CD8-positive, alpha-beta memory T cell (primary cell): ENCODE measurements at regions not wholly inside any gene's neighbourhood (a gene's known extent, or its start where the extent isn't known, plus 50 kb on each side); places are given as distances from the start of the nearest gene placed in this dataset.

Experiments used
- CTCF ChIA-PET: fragments of 350-600 bp; sonication (Branson Sonifier 250); formaldehyde crosslinking; loops from one replicate; lab custom pipeline; 2021; ENCODE audit warnings: antibody characterized with exemption; lab: Charles Lee
- POLR2A ChIA-PET: fragments of 350-600 bp; sonication (Branson Sonifier 250); formaldehyde crosslinking; loops from one replicate; lab custom pipeline; 2021; ENCODE audit warnings: antibody characterized with exemption; lab: Charles Lee
- DNase-seq, 5 donors: peaks; one replicate each; pipeline versions ENCODE4 v3.0.0 to v3.0.0-alpha.2; 2020 to 2022; ENCODE audit warnings: mixed read lengths in 1 of 5
- H3K27ac ChIP-seq: one replicate; pipeline ENCODE4 v1.7.0; 2013; ENCODE audit warnings: low read depth, mild to moderate bottlenecking, low read length, moderate library complexity
- H3K27me3 ChIP-seq: 2 replicates; pipeline ENCODE4 v1.7.0; 2013; ENCODE audit warnings: low read length, mild to moderate bottlenecking; ENCODE audit not compliant: insufficient read depth, poor library complexity, severe bottlenecking
- H3K36me3 ChIP-seq: 2 replicates; pipeline ENCODE4 v1.7.0; 2013; ENCODE audit warnings: mild to moderate bottlenecking, low read length, moderate library complexity; ENCODE audit not compliant: insufficient read depth
- H3K4me1 ChIP-seq: 2 replicates; pipeline ENCODE4 v1.7.0; 2013; ENCODE audit warnings: mild to moderate bottlenecking, low read length, moderate library complexity; ENCODE audit not compliant: insufficient read depth
- H3K4me3 ChIP-seq: 2 replicates; pipeline ENCODE4 v1.7.0; 2013; ENCODE audit warnings: mild to moderate bottlenecking, low read length
- H3K9me3 ChIP-seq: 2 replicates; pipeline ENCODE4 v1.7.0; 2013; ENCODE audit warnings: mild to moderate bottlenecking, low read length
- H3K27ac Mint-ChIP-seq, 8 donors: one replicate each; pipeline ENCODE4 v1.8.0; 2020 to 2021; ENCODE audit warnings: mixed read lengths in 8 of 8, mild to moderate bottlenecking in 6 of 8, inconsistent platforms in 3 of 8, moderate library complexity in 3 of 8
- H3K27me3 Mint-ChIP-seq, 2 donors: one replicate each; pipeline ENCODE4 v1.8.0; 2020 to 2021; ENCODE audit warnings: mixed read lengths in 2 of 2, mild to moderate bottlenecking in 1 of 2, moderate library complexity in 1 of 2
- H3K36me3 Mint-ChIP-seq, 3 donors: one replicate each; pipeline ENCODE4 v1.8.0; 2020 to 2021; ENCODE audit warnings: mixed read lengths in 3 of 3, inconsistent platforms in 1 of 3, mild to moderate bottlenecking in 1 of 3
- H3K4me1 Mint-ChIP-seq, 3 donors: one replicate each; pipeline ENCODE4 v1.8.0; 2020 to 2021; ENCODE audit warnings: mixed read lengths in 3 of 3, inconsistent platforms in 1 of 3, mild to moderate bottlenecking in 1 of 3
- H3K4me3 Mint-ChIP-seq, 7 donors: one replicate each; pipeline ENCODE4 v1.8.0; 2020 to 2021; ENCODE audit warnings: mixed read lengths in 7 of 7, mild to moderate bottlenecking in 6 of 7, moderate library complexity in 4 of 7, inconsistent platforms in 2 of 7
- H3K9me3 Mint-ChIP-seq, 5 donors: one replicate each; pipeline ENCODE4 v1.8.0; 2020 to 2022; ENCODE audit warnings: mixed read lengths in 5 of 5, mild to moderate bottlenecking in 3 of 5, moderate library complexity in 2 of 5, inconsistent platforms in 1 of 5

- H3K4me3 Mint-ChIP-seq = no peak overlapping the region
- no peak overlapping the region for H3K27ac Mint-ChIP-seq
- Histone ChIP-seq H3K27me3 (no peaks in the 10 kb centered on the region), H3K36me3 (no peaks in the 10 kb centered on the region), H3K27ac (no peak overlapping the region), H3K4me1 (no peaks in the 10 kb centered on the region), H3K9me3 (no peaks in the 10 kb centered on the region), H3K4me3 (no peak overlapping the region)
- H3K4me1 Mint-ChIP-seq = no peaks in the 10 kb centered on the region
- DNase-seq = no peak
- peaks cover 0 to 2% (median 0%) of the 10 kb centered on the region in 5 donors for H3K9me3 Mint-ChIP-seq
- ChIA-PET POLR2A (no interaction called here), CTCF (no interaction called here)
- no peaks in the 10 kb centered on the region for H3K27me3 Mint-ChIP-seq
- H3K36me3 Mint-ChIP-seq = no peaks in the 10 kb centered on the region
Observed at GRCh38 chr6:115796829-115797228, 263.9 kb downstream of the FRK start.

- Histone ChIP-seq H3K4me1 (no peaks in the 10 kb centered on the region), H3K36me3 (no peaks in the 10 kb centered on the region), H3K4me3 (no peak overlapping the region), H3K27ac (no peak overlapping the region), H3K27me3 (no peaks in the 10 kb centered on the region), H3K9me3 (no peaks in the 10 kb centered on the region)
- no peak for DNase-seq
- CTCF ChIA-PET = no interaction called here
- Mint-ChIP-seq H3K36me3 (no peaks in the 10 kb centered on the region), H3K4me3 (no peak overlapping the region), H3K27me3 (no peaks in the 10 kb centered on the region), H3K4me1 (no peaks in the 10 kb centered on the region), H3K27ac (no peak overlapping the region), H3K9me3 (peaks cover 0 to 5% (median 0%) of the 10 kb centered on the region in 5 donors)
- POLR2A ChIA-PET = no interaction called here
Observed at GRCh38 chr6:115796061-115796460, 264.6 kb downstream of the FRK start.

GRCh38 chr6:115783402-115784061, 277.2 kb downstream of the FRK start:
- no peaks in the 10 kb centered on the region for H3K27me3 ChIP-seq
- no peaks in the 10 kb centered on the region for H3K4me1 ChIP-seq
- no peak for DNase-seq
- H3K4me3 Mint-ChIP-seq = no peak overlapping the region
- H3K4me1 Mint-ChIP-seq = no peaks in the 10 kb centered on the region
- CTCF ChIA-PET = no interaction called here
- no peak overlapping the region for H3K27ac ChIP-seq
- H3K36me3 Mint-ChIP-seq = no peaks in the 10 kb centered on the region
- POLR2A ChIA-PET = no interaction called here
- H3K27ac Mint-ChIP-seq = no peak overlapping the region
- no peak overlapping the region for H3K4me3 ChIP-seq
- peaks cover 0 to 4% (median under 1%) of the 10 kb centered on the region in 5 donors for H3K9me3 Mint-ChIP-seq
- H3K27me3 Mint-ChIP-seq = no peaks in the 10 kb centered on the region
- H3K9me3 ChIP-seq = no peaks in the 10 kb centered on the region
- H3K36me3 ChIP-seq = no peaks in the 10 kb centered on the region

- Histone ChIP-seq H3K27me3 (no peaks in the 10 kb centered on the region), H3K4me3 (no peak overlapping the region), H3K27ac (no peak overlapping the region), H3K36me3 (no peaks in the 10 kb centered on the region), H3K4me1 (no peaks in the 10 kb centered on the region), H3K9me3 (no peaks in the 10 kb centered on the region)
- no peak overlapping the region for H3K4me3 Mint-ChIP-seq
- no peaks in the 10 kb centered on the region for H3K36me3 Mint-ChIP-seq
- no peak for DNase-seq
- H3K4me1 Mint-ChIP-seq = no peaks in the 10 kb centered on the region
- no peak overlapping the region for H3K27ac Mint-ChIP-seq
- no peaks in the 10 kb centered on the region for H3K27me3 Mint-ChIP-seq
- ChIA-PET POLR2A (no interaction called here), CTCF (no interaction called here)
- peaks cover 0 to 4% (median 3%) of the 10 kb centered on the region in 5 donors for H3K9me3 Mint-ChIP-seq
Observed at GRCh38 chr6:115782612-115783011, 278.1 kb downstream of the FRK start.

GRCh38 chr6:115773741-115774140, 286.9 kb downstream of the FRK start:
- no peak overlapping the region for H3K27ac ChIP-seq
- H3K36me3 ChIP-seq = no peaks in the 10 kb centered on the region
- CTCF ChIA-PET = no interaction called here
- peaks cover 0 to 10% (median 0%) of the 10 kb centered on the region in 5 donors for H3K9me3 Mint-ChIP-seq
- H3K4me3 ChIP-seq = no peak overlapping the region
- H3K27ac Mint-ChIP-seq = no peak overlapping the region
- H3K27me3 Mint-ChIP-seq = no peaks in the 10 kb centered on the region
- no peaks in the 10 kb centered on the region for H3K4me1 Mint-ChIP-seq
- POLR2A ChIA-PET = no interaction called here
- no peaks in the 10 kb centered on the region for H3K9me3 ChIP-seq
- no peaks in the 10 kb centered on the region for H3K4me1 ChIP-seq
- no peaks in the 10 kb centered on the region for H3K36me3 Mint-ChIP-seq
- no peak overlapping the region for H3K4me3 Mint-ChIP-seq
- no peaks in the 10 kb centered on the region for H3K27me3 ChIP-seq
- DNase-seq = no peak

GRCh38 chr6:115770851-115771250, 289.8 kb downstream of the FRK start:
- DNase-seq = no peak
- Mint-ChIP-seq H3K27ac (no peak overlapping the region), H3K9me3 (peaks cover 0 to 12% (median 0%) of the 10 kb centered on the region in 5 donors), H3K36me3 (no peaks in the 10 kb centered on the region), H3K4me3 (no peak overlapping the region), H3K4me1 (no peaks in the 10 kb centered on the region), H3K27me3 (no peaks in the 10 kb centered on the region)
- ChIA-PET CTCF (no interaction called here), POLR2A (no interaction called here)
- Histone ChIP-seq H3K4me3 (no peak overlapping the region), H3K9me3 (no peaks in the 10 kb centered on the region), H3K36me3 (no peaks in the 10 kb centered on the region), H3K27me3 (no peaks in the 10 kb centered on the region), H3K4me1 (no peaks in the 10 kb centered on the region), H3K27ac (no peak overlapping the region)

GRCh38 chr6:115768500-115768899, 292.2 kb downstream of the FRK start:
- H3K27me3 Mint-ChIP-seq = peaks cover 0 to 1% of the 10 kb centered on the region in 2 donors
- no peaks in the 10 kb centered on the region for H3K36me3 Mint-ChIP-seq
- H3K36me3 ChIP-seq = no peaks in the 10 kb centered on the region
- H3K4me1 ChIP-seq = no peaks in the 10 kb centered on the region
- H3K4me3 ChIP-seq = no peak overlapping the region
- no peak for DNase-seq
- no peaks in the 10 kb centered on the region for H3K9me3 ChIP-seq
- no peak overlapping the region for H3K27ac ChIP-seq
- no peak overlapping the region for H3K4me3 Mint-ChIP-seq
- H3K27ac Mint-ChIP-seq = no peak overlapping the region
- POLR2A ChIA-PET = no interaction called here
- H3K9me3 Mint-ChIP-seq = peaks cover 0 to 10% (median 0%) of the 10 kb centered on the region in 5 donors
- CTCF ChIA-PET = no interaction called here
- no peaks in the 10 kb centered on the region for H3K27me3 ChIP-seq
- no peaks in the 10 kb centered on the region for H3K4me1 Mint-ChIP-seq

GRCh38 chr6:115767931-115768330, 292.8 kb downstream of the FRK start:
- Histone ChIP-seq H3K27ac (no peak overlapping the region), H3K4me3 (no peak overlapping the region), H3K27me3 (no peaks in the 10 kb centered on the region), H3K4me1 (no peaks in the 10 kb centered on the region), H3K9me3 (no peaks in the 10 kb centered on the region), H3K36me3 (no peaks in the 10 kb centered on the region)
- H3K4me1 Mint-ChIP-seq = no peaks in the 10 kb centered on the region
- no peaks in the 10 kb centered on the region for H3K36me3 Mint-ChIP-seq
- POLR2A ChIA-PET = no interaction called here
- no peak overlapping the region for H3K27ac Mint-ChIP-seq
- no peak overlapping the region for H3K4me3 Mint-ChIP-seq
- CTCF ChIA-PET = no interaction called here
- DNase-seq = no peak
- H3K9me3 Mint-ChIP-seq = peaks cover 0 to 10% (median 0%) of the 10 kb centered on the region in 5 donors
- H3K27me3 Mint-ChIP-seq = peaks cover 0 to 1% of the 10 kb centered on the region in 2 donors
